Right renal pelvis (tissue), 4 donors: ENCODE measurements at regions not wholly inside any gene's neighbourhood (a gene's known extent, or its start where the extent isn't known, plus 50 kb on each side); places are given as distances from the start of the nearest gene placed in this dataset.

Experiments used
- DNase-seq, 4 donors: peaks; one replicate each; pipeline ENCODE4 v3.0.0-alpha.2; 2013; ENCODE audit warnings: low read depth in 4 of 4, low spot score in 3 of 4, missing footprints in 1 of 4

GRCh38 chr2:160666154-160667060 is 172.8 kb upstream of the RBMS1 start:
- DNase-seq: peak; percentile 63 to 79 (median 74)

DNA sequence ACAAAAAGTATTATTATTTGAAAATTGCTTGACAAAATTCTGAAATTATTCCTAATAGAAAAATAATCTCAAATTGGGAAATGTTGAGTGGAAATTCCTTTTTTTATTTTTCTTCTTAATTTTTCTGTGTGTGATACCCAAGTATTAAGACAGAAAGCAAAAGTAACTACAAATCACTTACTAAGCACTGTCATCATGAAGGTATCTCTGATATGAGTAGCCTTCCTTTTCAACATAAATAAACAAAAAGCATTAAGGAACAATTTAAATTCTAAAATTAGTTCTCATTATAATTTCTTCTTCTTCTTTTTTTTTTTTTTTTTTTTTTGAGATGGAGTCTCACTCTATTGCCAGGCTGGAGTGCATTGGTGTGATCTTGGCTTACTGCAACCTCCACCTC is 174.2 kb upstream of the RBMS1 start:
- DNase-seq: no peak

DNA sequence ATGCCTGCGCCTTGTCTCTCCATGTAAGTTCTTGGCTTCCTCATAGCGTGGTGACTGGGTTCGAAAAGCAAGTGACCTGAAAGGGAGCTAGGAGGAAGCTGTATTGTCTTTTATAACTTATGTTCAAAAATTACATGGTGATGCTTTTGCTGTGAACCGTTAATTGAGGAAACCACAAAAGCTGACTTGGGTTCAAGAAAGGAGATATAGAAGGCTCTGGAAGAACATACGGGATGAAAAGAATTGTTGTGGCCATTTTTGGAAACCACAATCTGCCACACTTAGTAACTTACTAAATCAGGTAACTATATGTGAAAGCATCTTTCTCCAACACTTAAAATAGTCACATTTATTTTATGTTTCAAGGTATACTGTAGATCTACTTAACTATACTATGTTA is 177.0 kb upstream of the RBMS1 start:
- DNase-seq: no peak

- DNase-seq: no peak
Observed at GRCh38 chr2:160672211-160672610, 178.6 kb upstream of the RBMS1 start.

DNA sequence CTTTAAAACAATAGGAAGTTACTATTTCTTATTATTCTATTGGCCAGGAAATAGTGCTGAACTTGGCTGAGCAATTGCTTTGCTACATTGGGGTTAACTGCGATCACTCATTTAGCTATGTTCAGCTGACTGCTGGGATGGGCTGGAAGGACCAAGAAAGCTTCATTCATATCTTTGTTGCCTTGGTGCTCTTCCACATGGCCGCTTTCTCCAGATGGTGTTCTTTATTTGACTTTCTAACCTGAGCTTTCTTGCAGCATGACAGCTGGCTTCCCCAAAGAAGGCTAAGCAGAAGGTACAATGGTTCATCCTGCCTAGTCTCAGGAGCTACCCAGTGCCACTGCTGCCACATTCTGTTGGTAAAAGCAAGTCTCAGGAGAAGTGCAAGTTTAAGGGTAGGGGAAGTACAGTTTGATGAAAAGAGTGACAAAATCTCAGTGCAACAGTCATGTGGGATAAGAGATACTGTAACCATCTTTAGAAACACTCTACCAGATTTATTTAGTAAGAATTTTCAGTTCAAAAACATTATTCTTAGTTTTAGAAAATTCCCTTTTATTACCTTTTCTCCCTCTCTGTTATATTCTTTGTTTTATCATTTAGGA is 180.6 kb upstream of the RBMS1 start:
- DNase-seq: no peak

GRCh38 chr2:160679686-160680085 is 186.1 kb upstream of the RBMS1 start:
- no peak for DNase-seq

DNA sequence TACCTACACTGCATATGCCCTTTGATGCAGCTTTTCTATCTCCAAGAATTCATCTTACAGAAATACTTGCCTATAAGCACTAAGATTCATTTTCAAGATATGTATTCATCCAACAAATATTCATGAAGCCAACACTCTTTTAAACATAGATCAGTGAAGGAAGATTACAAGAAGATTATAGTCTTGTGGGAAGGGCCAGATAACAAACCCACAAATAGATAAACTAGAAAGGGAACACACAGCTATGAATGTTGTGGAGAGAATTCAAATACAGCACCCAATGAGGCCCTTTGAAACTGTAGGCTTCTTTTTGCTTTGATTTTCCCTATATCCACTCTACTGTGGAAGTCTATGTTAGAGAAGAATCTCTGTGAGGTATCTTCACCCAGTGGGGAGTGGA is 186.7 kb upstream of the RBMS1 start:
- DNase-seq: no peak

DNA sequence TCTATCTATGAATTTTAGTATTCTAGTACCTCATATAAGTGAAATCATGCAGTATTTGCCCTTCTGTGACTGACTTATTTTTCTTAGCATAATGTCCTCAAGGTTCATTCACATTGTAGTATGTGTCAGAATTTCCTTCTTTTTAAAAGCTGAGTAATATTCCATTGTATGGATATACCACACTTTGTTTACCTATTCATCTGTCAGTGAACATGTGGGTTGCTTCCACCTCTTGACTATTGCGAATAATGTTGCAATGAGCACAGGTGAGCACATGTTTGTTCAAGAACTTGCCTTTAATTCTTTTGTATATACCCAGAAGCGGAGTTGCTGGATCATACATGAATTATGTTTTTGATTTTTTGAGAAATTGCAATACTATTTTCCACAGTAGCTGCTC is 187.4 kb upstream of the RBMS1 start:
- DNase-seq: no peak

DNA sequence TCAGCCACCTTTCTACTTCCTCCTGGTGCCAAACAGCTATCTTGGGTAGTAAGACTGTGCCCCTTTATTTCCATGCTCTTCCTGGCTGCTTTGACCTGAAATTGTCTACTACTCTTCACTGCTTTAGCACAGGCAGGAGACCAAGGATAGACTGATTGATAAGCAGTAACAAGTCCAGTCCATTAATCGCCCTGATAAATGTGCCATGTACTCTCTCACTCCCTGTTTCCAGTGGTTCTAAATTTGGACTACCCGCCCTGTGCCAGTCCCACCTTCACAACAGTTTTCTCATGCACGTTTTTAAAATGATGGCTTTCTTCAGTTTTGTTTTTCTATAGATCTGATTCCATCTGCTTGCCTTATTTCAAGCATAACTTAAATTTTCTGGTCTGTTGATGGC is 189.6 kb upstream of the RBMS1 start:
- DNase-seq: no peak

DNA sequence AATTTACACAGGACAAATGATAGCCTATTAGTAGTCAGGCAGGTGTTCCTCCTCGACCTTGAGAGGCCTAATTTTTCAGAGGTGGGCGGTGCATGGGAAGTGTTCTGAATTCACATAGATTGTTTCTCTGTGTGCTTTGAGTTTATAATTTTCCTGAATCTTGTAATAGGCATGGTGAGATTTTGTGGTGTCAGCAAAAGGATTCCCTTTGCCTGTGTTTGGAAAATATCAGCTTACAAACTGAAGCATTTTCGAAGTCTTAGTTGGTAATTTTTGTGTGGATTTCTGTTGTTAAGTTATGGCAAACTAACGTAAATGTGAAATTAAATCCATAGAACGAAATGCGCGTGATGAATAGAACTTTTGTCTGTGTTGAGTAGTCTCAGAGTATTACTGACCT is 194.0 kb upstream of the RBMS1 start:
- no peak for DNase-seq

GRCh38 chr2:160689441-160689840 is 195.8 kb upstream of the RBMS1 start:
- DNase-seq: no peak

DNA sequence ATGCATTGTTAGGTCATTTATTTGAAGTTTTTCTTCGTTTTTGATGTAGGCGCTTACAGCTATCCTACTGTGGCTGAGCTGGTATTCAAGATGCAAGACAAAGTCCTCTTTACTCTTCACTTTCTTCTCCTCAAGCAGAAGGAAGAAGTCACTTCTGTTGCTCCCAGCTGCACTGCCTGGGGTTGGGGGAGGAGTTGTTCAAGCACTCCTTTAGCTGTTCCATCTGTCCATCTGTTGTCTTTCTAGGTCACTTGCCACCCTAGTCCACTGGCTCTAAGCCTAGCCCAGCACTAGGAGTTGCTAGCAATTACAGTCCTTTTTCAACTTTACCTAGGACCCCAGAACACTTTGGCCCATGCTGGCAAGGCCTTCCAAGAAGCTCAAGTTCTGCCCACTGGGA is 200.6 kb upstream of the RBMS1 start:
- DNase-seq: no peak

GRCh38 chr2:160694631-160695030 is 201.0 kb upstream of the RBMS1 start:
- no peak for DNase-seq

DNA sequence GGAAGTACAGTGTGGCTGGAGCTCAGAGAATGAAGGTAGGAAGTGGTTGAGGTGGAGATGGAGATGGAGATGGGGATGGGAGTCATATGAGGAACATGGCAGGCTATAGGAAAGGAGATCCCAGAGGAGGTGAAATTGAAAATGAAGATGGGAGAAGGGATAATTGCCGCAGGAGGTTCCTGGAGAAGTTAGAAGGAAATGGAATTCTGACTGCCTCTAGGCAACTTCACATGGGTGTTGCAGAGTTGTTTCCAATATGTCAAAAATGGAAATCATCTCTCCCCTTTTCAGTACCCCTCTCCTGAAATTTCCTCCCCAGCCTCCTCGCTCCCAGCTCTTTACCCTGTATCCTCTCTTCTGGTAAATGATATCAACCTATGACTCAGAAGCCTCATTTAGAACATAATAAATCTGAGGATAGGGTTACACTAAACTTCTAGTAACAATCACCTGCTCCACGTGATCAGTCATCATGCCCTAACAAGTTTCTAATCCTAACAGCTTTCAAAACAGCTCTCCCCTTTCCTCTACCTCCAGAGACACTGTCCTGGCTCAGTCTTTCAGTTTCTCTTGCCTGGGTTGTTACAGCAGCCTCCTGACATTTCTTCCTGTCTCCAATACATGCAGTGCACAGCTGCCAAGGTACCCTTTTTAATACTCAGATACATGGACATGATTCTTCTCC is 201.9 kb upstream of the RBMS1 start:
- no peak for DNase-seq

GRCh38 chr2:160696087-160696452 is 202.5 kb upstream of the RBMS1 start:
- DNase-seq: no peak

DNA sequence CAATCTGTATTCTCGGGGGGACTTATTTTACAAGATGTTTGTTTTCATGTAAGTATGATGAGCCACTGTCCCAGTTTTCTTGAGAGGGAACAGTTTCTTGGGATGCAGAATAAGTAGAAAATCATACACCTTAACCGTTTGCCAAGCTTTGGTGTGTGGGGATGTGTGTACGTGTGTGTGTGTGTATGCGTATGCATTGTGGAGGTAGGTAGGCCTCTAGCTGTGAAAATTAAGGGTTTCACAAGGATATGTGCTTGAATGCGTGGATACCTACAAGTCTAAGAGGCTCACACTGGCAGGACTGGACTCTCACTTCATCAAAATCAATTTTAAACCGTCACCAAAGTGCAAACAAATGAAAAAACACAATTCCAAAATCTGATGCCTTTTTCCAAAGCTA is 204.2 kb upstream of the RBMS1 start:
- DNase-seq: no peak

GRCh38 chr2:160700021-160700814 is 206.6 kb upstream of the RBMS1 start:
- peak in 1 of 4 donors; percentile 40 for DNase-seq

- DNase-seq: no peak
Observed at GRCh38 chr2:160701822-160702221, 208.2 kb upstream of the RBMS1 start.

DNA sequence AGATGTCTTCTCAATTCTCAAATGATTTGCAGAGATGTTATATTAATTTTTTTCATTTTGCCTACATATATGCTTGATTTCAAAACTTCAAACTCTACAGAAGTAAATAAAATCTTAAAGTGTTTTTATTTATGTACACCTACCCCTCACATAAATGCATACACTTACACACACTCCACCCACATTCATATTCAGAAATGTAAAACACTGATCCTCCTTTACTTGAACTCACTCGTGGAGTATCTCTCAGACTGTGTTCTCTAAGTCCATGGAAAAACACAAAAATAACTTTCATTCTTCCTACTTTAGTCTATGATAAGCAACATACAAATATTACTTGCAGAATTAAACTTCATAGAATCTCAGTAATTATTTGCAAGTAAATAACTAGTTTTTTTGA is 209.1 kb upstream of the RBMS1 start:
- no peak for DNase-seq

DNA sequence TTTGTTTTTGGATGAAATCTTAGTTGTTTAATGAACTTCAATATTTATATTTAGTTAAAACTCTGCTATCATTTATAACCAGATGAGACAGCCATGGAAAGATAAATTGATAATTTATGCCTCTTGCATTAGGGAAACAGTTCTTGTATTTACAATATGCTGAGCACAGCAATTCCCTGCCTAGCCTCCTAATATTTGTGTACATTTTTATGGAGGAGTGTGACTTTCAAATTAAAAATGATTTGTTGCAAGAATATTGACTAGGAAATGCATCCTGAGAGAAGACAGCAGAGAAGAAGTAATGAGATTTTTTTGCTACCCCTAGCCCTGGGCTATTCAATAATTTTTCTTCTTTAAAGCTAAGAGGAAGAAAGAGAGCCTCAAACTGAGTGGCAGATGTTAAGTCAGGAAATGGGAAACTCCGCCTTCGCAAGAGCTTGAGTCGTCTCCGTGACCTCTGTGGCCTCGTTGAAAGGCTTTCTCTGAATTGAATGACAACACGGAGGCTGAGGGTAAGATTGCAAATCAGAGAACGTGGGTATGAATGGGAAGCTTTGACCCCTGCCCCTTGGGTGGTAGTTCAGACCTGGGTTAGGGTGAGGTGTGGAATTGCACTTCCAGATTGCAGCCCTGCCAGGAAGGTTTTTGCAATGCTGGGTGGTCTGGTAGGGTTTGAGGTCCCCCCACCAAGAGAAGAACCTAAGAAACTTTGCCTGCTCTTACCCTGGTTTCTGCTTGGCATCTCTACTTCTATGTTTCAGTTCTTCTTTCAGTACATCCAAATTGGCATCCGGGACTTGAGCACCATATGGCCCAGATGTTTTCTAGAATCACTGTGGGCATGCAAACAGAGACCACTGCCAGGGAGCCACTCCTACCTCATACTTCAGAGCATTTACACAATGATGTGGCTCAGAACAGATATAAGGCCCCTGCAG is 210.3 kb upstream of the RBMS1 start:
- no peak for DNase-seq
